Naive B cell (primary cell): ENCODE measurements at regions not wholly inside any gene's neighbourhood (a gene's known extent, or its start where the extent isn't known, plus 50 kb on each side); places are given as distances from the start of the nearest gene placed in this dataset.

Experiments
- ATAC-seq, 2 donors: fragments of 150-1000 bp; cut with Tn5 transposase; 2 replicates each; pipeline ENCODE4 v1.10.0; 2021; ENCODE audit warnings: low read depth in 2 of 2, mild to moderate bottlenecking in 2 of 2, moderate library complexity in 2 of 2
- DNase-seq: peaks from one replicate; pipeline ENCODE4 v3.0.0; 2022
- H3K27ac Mint-ChIP-seq, 6 donors: one replicate each; pipeline ENCODE4 v1.8.0; 2020 to 2022; ENCODE audit warnings: mild to moderate bottlenecking in 6 of 6, mixed read lengths in 6 of 6, moderate library complexity in 5 of 6, inconsistent platforms in 2 of 6
- H3K27me3 Mint-ChIP-seq, 3 donors: one replicate each; pipeline ENCODE4 v1.8.0; 2021 to 2022; ENCODE audit warnings: mixed read lengths in 3 of 3, mild to moderate bottlenecking in 1 of 3
- H3K36me3 Mint-ChIP-seq, 2 donors: one replicate each; pipeline ENCODE4 v1.8.0; 2020 to 2022; ENCODE audit warnings: mixed read lengths in 2 of 2, inconsistent platforms in 1 of 2, mild to moderate bottlenecking in 1 of 2
- H3K4me1 Mint-ChIP-seq, 3 donors: one replicate each; pipeline ENCODE4 v1.8.0; 2020 to 2022; ENCODE audit warnings: mixed read lengths in 3 of 3, inconsistent platforms in 1 of 3, mild to moderate bottlenecking in 1 of 3, moderate library complexity in 1 of 3
- H3K4me3 Mint-ChIP-seq, 8 donors: one replicate each; pipeline ENCODE4 v1.8.0; 2020 to 2022; ENCODE audit warnings: mild to moderate bottlenecking in 8 of 8, mixed read lengths in 8 of 8, moderate library complexity in 8 of 8, inconsistent platforms in 2 of 8
- H3K9me3 Mint-ChIP-seq, 7 donors: one replicate each; pipeline ENCODE4 v1.8.0; 2020 to 2022; ENCODE audit warnings: mixed read lengths in 7 of 7, mild to moderate bottlenecking in 5 of 7, inconsistent platforms in 2 of 7, moderate library complexity in 1 of 7

GRCh38 chr4:136025540-136025939 is 1506.8 kb downstream of the PCDH18 start:
- DNase-seq (no peak), ATAC-seq (no peak)
- peaks cover 0 to 15% (median 3%) of the 10 kb centered on the region in 7 donors for H3K9me3 Mint-ChIP-seq
- H3K4me3 Mint-ChIP-seq = no peak overlapping the region
- H3K27me3 Mint-ChIP-seq = no peaks in the 10 kb centered on the region
- no peak overlapping the region for H3K27ac Mint-ChIP-seq
- H3K4me1 Mint-ChIP-seq = no peaks in the 10 kb centered on the region
- no peaks in the 10 kb centered on the region for H3K36me3 Mint-ChIP-seq

- Mint-ChIP-seq H3K4me3 (no peak overlapping the region), H3K27ac (no peak overlapping the region), H3K27me3 (no peaks in the 10 kb centered on the region), H3K9me3 (peaks cover 0 to 3% (median 0%) of the 10 kb centered on the region in 7 donors), H3K4me1 (no peaks in the 10 kb centered on the region), H3K36me3 (no peaks in the 10 kb centered on the region)
- DNase-seq (no peak), ATAC-seq (no peak)
Observed at GRCh38 chr4:136017556-136017955, 1514.7 kb downstream of the PCDH18 start.

GRCh38 chr4:136012220-136012619 is 1520.1 kb downstream of the PCDH18 start:
- peaks cover 0 to 2% (median 0%) of the 10 kb centered on the region in 7 donors for H3K9me3 Mint-ChIP-seq

GRCh38 chr4:136009258-136009832 is 1522.9 kb downstream of the PCDH18 start:
- Mint-ChIP-seq H3K27me3 (no peaks in the 10 kb centered on the region), H3K4me1 (no peaks in the 10 kb centered on the region), H3K9me3 (peaks cover 0 to 4% (median 0%) of the 10 kb centered on the region in 7 donors), H3K27ac (no peak overlapping the region), H3K36me3 (no peaks in the 10 kb centered on the region), H3K4me3 (peak overlapping the region in 1 of 8 donors; percentile 52)
- DNase-seq (no peak), ATAC-seq (no peak)

More at GRCh38 chr4:136012220-136012619, 1520.1 kb downstream of the PCDH18 start:
- Mint-ChIP-seq H3K27me3 (no peaks in the 10 kb centered on the region), H3K36me3 (no peaks in the 10 kb centered on the region), H3K4me3 (no peak overlapping the region), H3K4me1 (no peaks in the 10 kb centered on the region), H3K27ac (no peak overlapping the region)
- DNase-seq (no peak), ATAC-seq (no peak)

- ATAC-seq (no peak), DNase-seq (no peak)
- Mint-ChIP-seq H3K27ac (no peak overlapping the region), H3K36me3 (no peaks in the 10 kb centered on the region), H3K27me3 (no peaks in the 10 kb centered on the region), H3K4me3 (no peak overlapping the region), H3K4me1 (no peaks in the 10 kb centered on the region), H3K9me3 (peaks cover 0 to 4% (median 0%) of the 10 kb centered on the region in 7 donors)
Observed at GRCh38 chr4:136007991-136008390, 1524.3 kb downstream of the PCDH18 start.

DNA sequence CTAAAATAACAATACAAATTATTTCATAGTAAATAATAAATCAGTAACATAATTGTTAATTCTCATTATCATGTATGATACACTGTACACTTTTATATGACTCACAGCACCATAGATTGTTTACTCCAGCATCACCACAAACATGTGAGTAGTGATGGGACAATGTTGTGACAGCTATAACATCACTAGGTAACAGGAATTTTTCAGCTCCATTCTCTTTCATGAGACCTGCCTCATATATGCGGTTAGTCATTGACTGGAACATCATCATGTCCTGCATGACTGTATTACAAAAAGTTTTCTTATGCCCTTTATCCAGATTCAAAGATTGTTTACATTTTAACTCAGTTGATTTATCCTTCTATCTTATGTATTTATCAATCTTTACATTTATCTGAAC is 1530.0 kb downstream of the PCDH18 start:
- ATAC-seq = no peak

GRCh38 chr4:136001791-136002190 is 1530.5 kb downstream of the PCDH18 start:
- Mint-ChIP-seq H3K4me1 (no peaks in the 10 kb centered on the region), H3K27me3 (no peaks in the 10 kb centered on the region), H3K36me3 (no peaks in the 10 kb centered on the region), H3K27ac (no peak overlapping the region), H3K9me3 (peaks cover 0 to 5% (median 3%) of the 10 kb centered on the region in 7 donors), H3K4me3 (no peak overlapping the region)
- no peak for ATAC-seq
- no peak for DNase-seq

More for the DNA sequence above, 1530.0 kb downstream of the PCDH18 start:
- H3K9me3 Mint-ChIP-seq = peaks cover 0 to 5% (median 3%) of the 10 kb centered on the region in 7 donors
- H3K27me3 Mint-ChIP-seq = no peaks in the 10 kb centered on the region
- no peaks in the 10 kb centered on the region for H3K36me3 Mint-ChIP-seq
- H3K27ac Mint-ChIP-seq = no peak overlapping the region
- no peak for DNase-seq
- no peaks in the 10 kb centered on the region for H3K4me1 Mint-ChIP-seq
- no peak overlapping the region for H3K4me3 Mint-ChIP-seq

- Mint-ChIP-seq H3K27ac (no peak overlapping the region), H3K36me3 (no peaks in the 10 kb centered on the region), H3K4me1 (no peaks in the 10 kb centered on the region), H3K4me3 (no peak overlapping the region), H3K9me3 (peaks cover 0 to 7% (median 1%) of the 10 kb centered on the region in 7 donors), H3K27me3 (no peaks in the 10 kb centered on the region)
- DNase-seq (no peak), ATAC-seq (no peak)
Observed at GRCh38 chr4:136000246-136000645, 1532.0 kb downstream of the PCDH18 start.

- no peaks in the 10 kb centered on the region for H3K4me1 Mint-ChIP-seq
- DNase-seq (no peak), ATAC-seq (no peak)
- H3K27ac Mint-ChIP-seq = no peak overlapping the region
- peaks cover 0 to 5% (median 0%) of the 10 kb centered on the region in 7 donors for H3K9me3 Mint-ChIP-seq
- H3K36me3 Mint-ChIP-seq = no peaks in the 10 kb centered on the region
- no peak overlapping the region for H3K4me3 Mint-ChIP-seq
- H3K27me3 Mint-ChIP-seq = no peaks in the 10 kb centered on the region
Observed at GRCh38 chr4:135994360-135994759, 1537.9 kb downstream of the PCDH18 start.

DNA sequence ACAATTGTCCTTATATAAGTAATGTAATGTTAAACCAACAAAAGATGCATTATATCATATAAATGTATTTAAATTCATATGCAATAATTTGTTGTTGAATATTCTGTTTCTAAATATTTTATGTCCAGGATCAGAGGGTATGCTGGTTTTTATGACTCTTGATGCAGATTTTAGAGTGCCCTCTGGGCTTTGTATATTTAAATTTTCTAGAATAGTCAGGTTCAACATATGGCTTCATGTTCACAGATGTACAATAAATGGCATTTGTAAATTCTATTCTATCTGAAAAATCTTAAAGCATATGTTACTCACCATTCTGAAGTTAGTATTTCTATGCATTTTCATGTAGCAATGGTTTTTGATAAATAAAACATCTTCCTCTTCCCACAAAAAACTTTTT is 1555.4 kb downstream of the PCDH18 start:
- H3K27me3 Mint-ChIP-seq = no peaks in the 10 kb centered on the region
- DNase-seq (no peak), ATAC-seq (no peak)
- no peak overlapping the region for H3K4me3 Mint-ChIP-seq
- no peak overlapping the region for H3K27ac Mint-ChIP-seq
- H3K36me3 Mint-ChIP-seq = no peaks in the 10 kb centered on the region
- H3K9me3 Mint-ChIP-seq = peaks cover 0 to 2% (median 0%) of the 10 kb centered on the region in 7 donors
- H3K4me1 Mint-ChIP-seq = no peaks in the 10 kb centered on the region

- H3K4me1 Mint-ChIP-seq = no peaks in the 10 kb centered on the region
- H3K4me3 Mint-ChIP-seq = no peak overlapping the region
- no peaks in the 10 kb centered on the region for H3K27me3 Mint-ChIP-seq
- no peaks in the 10 kb centered on the region for H3K36me3 Mint-ChIP-seq
- H3K27ac Mint-ChIP-seq = peak overlapping the region in 1 of 6 donors; percentile 72
- H3K9me3 Mint-ChIP-seq = peaks cover 0 to 6% (median 0%) of the 10 kb centered on the region in 7 donors
- ATAC-seq (no peak), DNase-seq (no peak)
Observed at GRCh38 chr4:135966936-135967335, 1565.4 kb downstream of the PCDH18 start.

DNA sequence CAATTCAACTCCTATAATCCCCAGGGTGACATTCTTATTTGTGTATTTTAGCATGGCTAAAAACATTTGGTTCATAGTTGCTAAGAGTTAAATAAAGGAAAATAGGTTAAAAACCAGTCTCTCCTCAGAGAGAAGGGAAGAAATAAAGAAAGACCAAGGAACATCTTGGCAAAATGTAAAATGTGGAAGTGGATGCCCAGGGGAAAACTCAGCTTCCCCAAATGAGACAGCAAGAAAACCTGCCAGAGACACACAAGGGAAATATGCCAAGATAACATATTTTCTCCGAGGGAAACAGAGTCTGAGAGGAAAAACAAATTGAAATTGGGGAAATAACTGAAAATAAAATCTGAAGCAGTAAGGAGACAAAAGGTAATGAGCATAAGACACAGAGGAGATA is 1569.3 kb downstream of the PCDH18 start:
- H3K4me3 Mint-ChIP-seq = peak overlapping the region in 1 of 8 donors; percentile 58
- H3K9me3 Mint-ChIP-seq = peaks cover 0 to 11% (median 0%) of the 10 kb centered on the region in 7 donors
- H3K4me1 Mint-ChIP-seq = no peaks in the 10 kb centered on the region
- no peaks in the 10 kb centered on the region for H3K27me3 Mint-ChIP-seq
- DNase-seq = no peak
- no peak overlapping the region for H3K27ac Mint-ChIP-seq
- ATAC-seq = no peak
- no peaks in the 10 kb centered on the region for H3K36me3 Mint-ChIP-seq

DNA sequence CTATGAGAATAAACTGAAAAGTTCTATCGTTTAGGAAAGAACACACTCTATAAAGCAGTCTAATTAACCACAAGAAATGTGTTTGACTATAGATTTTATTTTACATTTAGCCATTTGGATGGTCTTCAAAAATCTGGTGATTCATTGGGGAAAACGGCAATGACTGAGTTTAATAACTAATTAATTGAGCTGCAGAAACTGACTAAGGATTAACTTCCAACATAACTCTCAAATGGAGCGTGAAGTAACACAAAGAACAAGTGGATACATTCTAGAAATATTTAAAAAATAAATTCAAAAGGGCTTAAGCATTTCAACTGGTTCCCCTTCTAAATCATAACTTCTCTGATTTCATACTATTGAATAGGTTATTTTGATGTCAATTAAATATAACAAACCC is 1582.4 kb downstream of the PCDH18 start:
- Mint-ChIP-seq H3K4me1 (no peaks in the 10 kb centered on the region), H3K27me3 (no peaks in the 10 kb centered on the region)

GRCh38 chr4:135948797-135949196 is 1583.5 kb downstream of the PCDH18 start:
- no peaks in the 10 kb centered on the region for H3K27me3 Mint-ChIP-seq
- H3K36me3 Mint-ChIP-seq = no peaks in the 10 kb centered on the region
- DNase-seq (no peak), ATAC-seq (no peak)
- no peak overlapping the region for H3K4me3 Mint-ChIP-seq
- H3K27ac Mint-ChIP-seq = no peak overlapping the region
- H3K9me3 Mint-ChIP-seq = peaks cover 0 to 2% (median 0%) of the 10 kb centered on the region in 7 donors
- no peaks in the 10 kb centered on the region for H3K4me1 Mint-ChIP-seq

More for the DNA sequence above, 1582.4 kb downstream of the PCDH18 start:
- no peak for DNase-seq
- Mint-ChIP-seq H3K4me3 (no peak overlapping the region), H3K9me3 (peaks cover 0 to 12% (median 2%) of the 10 kb centered on the region in 7 donors), H3K27ac (no peak overlapping the region), H3K36me3 (no peaks in the 10 kb centered on the region)
- no peak for ATAC-seq

DNA sequence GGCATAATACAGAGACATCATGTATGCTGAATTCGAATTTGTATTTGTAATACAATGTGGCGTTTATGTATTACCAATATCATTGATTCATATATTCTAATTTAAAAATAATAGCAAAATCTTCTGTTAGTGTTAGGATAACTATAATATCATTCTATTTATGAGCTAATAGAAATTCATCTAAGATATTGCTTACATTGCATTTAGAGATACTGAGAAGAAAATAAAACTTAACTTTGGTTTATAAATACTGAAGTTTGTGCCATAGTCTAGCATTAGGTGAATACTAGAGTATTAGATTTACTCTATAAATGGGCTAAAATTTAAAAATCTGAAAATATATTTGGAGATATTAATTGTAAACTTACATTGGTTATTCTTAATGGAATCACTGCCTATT is 1590.6 kb downstream of the PCDH18 start:
- ATAC-seq (no peak), DNase-seq (no peak)
- Mint-ChIP-seq H3K4me3 (no peak overlapping the region), H3K27ac (no peak overlapping the region), H3K4me1 (no peaks in the 10 kb centered on the region), H3K9me3 (peaks cover 0 to 2% (median 0%) of the 10 kb centered on the region in 7 donors), H3K36me3 (no peaks in the 10 kb centered on the region), H3K27me3 (no peaks in the 10 kb centered on the region)
